ENCODE measurements at regions not wholly inside any gene's neighbourhood (a gene's known extent, or its start where the extent isn't known, plus 50 kb on each side); places are given as distances from the start of the nearest gene placed in this dataset.

DNA sequence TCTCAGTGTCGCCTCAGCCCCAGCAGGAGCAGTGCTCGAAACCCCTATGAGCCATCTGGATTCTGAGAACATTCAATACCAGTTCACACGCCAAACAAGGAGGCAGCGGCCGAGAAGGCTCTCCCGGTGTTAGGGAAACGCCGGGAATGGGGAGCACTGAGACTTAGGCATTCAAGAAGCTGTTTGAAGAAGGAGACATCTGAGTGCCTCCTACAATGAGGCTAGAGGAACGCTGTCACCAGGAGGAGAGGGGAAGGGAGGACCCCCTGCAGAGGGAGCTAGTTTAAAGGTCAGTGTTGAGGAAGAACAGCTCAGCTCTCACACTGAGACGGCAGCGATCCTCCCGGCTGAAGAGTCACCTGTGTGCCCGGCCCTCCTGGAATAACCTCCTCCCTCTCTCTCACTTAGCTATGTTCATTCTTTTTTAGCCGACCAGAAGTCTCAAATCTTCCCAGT lies 69.9 kb downstream of the SERPINA3 start:
- DNase-seq, result peak; percentile 36

GRCh38 chr14:94681300-94682060 lies 69.3 kb downstream of the SERPINA3 start:
- DNase-seq, result no peak

DNA sequence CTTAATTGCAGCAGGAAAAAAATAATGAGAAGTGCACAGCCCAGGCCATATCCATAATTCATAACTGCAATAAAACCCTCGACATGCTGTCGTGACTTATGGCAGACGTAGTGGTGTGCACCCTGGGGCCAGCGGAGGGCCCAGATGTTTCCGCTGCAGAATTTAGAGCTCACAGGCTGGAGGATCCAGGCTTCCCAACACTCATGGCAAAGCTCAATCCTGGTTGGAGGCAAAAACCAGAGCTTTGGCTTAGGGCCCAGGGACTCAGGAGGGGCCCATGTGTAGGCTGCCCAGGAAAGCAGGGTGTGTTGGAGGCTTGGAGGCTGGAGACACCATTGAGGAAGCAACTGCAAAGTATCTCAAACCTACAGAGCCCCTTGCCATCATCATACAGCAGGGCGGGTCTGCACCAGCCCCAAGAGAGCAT lies 68.7 kb downstream of the SERPINA3 start:
- DNase-seq, result no peak

DNA sequence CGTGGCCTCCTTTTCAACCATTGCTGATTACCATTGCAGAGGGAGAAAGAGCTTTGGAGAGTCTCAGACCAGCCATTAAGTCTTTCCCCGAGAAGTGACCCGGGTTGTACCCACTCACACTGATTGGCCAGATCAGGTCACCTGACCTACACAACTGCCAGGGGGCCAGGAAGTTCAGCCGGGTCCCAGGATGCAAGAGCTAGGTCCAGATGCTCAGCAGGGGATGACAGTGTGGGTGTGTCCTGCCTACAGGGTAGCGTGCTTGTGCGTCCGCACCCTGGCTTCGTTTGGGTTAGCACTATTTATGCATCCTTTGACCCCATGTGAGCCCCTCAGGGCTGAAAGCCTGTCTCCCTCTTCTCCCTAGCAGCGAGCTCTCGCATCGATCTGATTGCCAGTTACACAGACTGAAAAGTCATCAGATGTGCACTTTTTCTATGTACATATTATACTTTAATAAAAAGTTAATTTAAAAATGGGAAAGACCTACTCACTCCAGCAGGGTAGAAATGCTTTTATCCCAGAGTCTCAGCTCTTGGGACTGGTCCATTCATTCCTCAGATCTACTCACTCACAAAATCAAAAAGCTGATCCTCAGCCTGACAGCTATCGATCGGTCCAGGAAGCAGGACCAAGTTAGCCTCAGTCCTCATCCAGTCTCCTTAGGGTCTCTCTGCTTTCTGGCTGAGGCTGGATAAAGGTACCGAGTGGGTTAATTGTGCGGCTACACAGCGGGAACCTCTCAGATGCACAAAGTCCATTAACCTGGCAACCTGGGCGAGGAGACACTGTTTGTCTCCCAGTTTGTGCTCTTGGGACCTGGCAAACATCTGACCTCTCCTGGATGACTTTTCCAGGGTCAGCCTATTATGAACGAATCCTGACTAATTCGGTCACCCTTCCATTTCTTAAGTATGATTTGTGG lies 68.0 kb downstream of the SERPINA3 start:
- no peak for DNase-seq

DNA sequence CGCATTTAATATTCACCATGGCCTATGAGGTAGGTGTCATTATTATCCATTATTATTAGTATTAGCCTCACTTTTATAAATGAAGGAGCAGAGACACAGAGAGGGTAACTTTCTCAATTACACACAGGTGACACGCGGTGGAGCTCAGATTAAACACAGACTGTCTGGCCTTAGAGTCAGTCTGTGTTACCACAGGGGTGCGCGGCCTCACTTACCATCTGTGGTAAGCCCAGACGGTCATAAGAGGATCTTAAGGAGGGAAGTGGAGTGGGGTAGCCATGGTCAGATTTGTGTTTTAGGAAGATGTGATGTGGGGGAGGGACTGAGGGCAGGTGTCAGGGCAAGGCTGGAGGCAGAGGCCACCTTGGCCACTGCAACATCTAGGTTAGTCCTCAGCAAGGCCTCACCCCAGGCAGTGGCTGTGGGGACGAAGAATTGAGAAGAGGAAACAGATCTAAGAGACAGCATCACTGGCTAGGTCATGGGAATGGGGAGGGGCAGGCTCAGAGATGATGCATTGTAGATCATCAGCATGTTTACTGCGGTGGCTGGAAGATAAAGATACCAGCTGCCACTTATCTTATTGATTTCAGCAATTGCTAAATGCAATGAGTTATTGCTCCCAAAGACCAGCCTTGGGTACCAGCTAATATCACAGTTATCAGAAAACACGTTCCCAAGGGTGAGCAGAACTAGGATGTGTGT lies 67.1 kb downstream of the SERPINA3 start:
- no peak for DNase-seq

- DNase-seq, result no peak
Measured at GRCh38 chr14:94677747-94678146, 65.6 kb downstream of the SERPINA3 start.

- no peak for DNase-seq
Measured at GRCh38 chr14:94677213-94677612, 65.0 kb downstream of the SERPINA3 start.

DNA sequence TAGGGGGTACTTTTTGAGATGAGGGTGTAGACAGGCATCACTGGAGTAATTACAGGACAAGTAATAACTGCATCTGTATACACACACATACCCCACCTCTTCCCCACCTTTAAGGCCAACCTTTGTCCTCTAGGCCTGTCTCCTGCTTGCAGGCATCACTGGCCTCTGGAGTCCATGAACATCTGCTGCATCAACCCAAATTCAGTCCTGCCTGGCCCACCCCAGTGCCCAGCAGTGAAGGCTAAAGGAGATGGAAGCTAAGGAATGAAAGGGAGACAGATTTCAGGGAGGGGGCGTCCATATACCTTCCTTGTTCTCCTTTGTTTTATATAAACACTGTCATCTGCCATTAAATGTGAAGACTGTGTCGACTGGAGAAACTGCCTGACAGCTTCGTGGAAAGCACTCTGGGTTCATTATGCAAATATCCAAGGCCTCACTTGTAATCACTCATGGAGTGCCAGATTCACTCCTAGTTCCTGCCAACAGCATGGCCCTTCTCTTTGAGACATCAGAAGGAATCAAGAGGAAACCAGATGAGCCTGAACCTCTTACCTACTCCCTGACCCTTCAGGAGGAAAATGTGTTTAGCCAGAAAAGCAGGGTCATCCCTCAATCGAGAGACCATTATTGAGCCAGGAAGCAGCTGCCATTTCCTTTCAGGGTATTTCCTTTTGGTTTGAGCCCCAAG lies 64.4 kb downstream of the SERPINA3 start:
- no peak for DNase-seq

DNA sequence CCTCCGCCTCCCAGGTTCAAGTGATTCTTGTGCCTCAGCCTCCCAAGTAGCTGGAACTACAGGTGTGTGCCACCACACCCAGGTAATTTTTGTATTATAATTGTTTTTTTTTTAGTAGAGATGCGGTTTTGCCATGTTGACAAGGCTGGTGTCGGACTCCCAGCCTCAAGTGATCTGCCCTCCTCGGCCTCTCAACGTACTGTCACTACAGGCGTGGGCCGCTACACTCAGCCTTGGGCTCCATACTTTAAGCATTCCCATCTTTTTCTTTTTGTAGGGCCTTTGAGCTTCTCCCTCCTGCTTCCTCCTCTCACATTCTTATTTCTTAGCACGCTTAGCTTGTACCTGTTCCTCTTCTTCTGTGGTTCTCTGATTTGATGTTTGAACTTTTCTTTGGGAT lies 62.8 kb downstream of the SERPINA3 start:
- DNase-seq, result no peak

GRCh38 chr14:94673781-94674231 lies 61.6 kb downstream of the SERPINA3 start:
- DNase-seq, result no peak
